Ascending aorta (tissue), 2 donors: ENCODE measurements at regions not wholly inside any gene's neighbourhood (a gene's known extent, or its start where the extent isn't known, plus 50 kb on each side); places are given as distances from the start of the nearest gene placed in this dataset.

Source experiments
- DNase-seq, 2 donors: peaks; one replicate each; pipeline ENCODE4 v3.0.0-alpha.2; 2019; ENCODE audit warnings: low spot score in 2 of 2
- H3K27ac ChIP-seq, 2 donors: fragments of 200-600 bp; sonication (generic); one replicate each; pipeline ENCODE4 v1.5.1; 2016 to 2017; ENCODE audit warnings: mild to moderate bottlenecking in 1 of 2
- H3K27me3 ChIP-seq: fragments of 200-600 bp; sonication (generic); one replicate; pipeline ENCODE4 v1.5.1; 2017
- H3K36me3 ChIP-seq, 2 donors: fragments of 200-600 bp; sonication (generic); one replicate each; pipeline ENCODE4 v1.5.1; 2016
- H3K4me1 ChIP-seq, 2 donors: fragments of 200-600 bp; sonication (generic); one replicate each; pipeline ENCODE4 v1.5.1; 2016 to 2017; ENCODE audit warnings: mild to moderate bottlenecking in 1 of 2
- H3K4me3 ChIP-seq, 2 donors: fragments of 200-600 bp; sonication (generic); one replicate each; pipeline ENCODE4 v1.5.1; 2016 to 2017; ENCODE audit warnings: mild to moderate bottlenecking in 1 of 2
- H3K9me3 ChIP-seq, 2 donors: fragments of 200-600 bp; sonication (generic); one replicate each; pipeline ENCODE4 v1.5.1; 2016
- CTCF ChIP-seq, 3 experiments: fragments of 200-600 bp in 2 of 3; fragments of 450-650 bp in 1 of 3; sonication (generic) in 2 of 3; IDR thresholded peaks; one replicate each; pipeline ENCODE4 v1.5.1; 2016 to 2019; ENCODE audit warnings: antibody characterized with exemption in 3 of 3, mild to moderate bottlenecking in 1 of 3, moderate library complexity in 1 of 3
- intact Hi-C: fragments of 100-400 bp; cut with DNase I; formaldehyde crosslinking; loops from one replicate; pipeline ENCODE4 v1.15.1; 2023

- no peaks in the 10 kb centered on the region for H3K36me3 ChIP-seq
- intact Hi-C loops: no loop called here
- no peak for DNase-seq
- H3K9me3 ChIP-seq: no peaks in the 10 kb centered on the region
- no peak overlapping the region for H3K27ac ChIP-seq
- no peaks in the 10 kb centered on the region for H3K27me3 ChIP-seq
- no peak for TF ChIP-seq CTCF (IDR thresholded peaks at IDR 0.05)
- H3K4me1 ChIP-seq: no peaks in the 10 kb centered on the region
- no peak overlapping the region for H3K4me3 ChIP-seq
These were observed 87.4 kb upstream of the FZD10 start for GRCh38 chr12:130074661-130075406.

DNA sequence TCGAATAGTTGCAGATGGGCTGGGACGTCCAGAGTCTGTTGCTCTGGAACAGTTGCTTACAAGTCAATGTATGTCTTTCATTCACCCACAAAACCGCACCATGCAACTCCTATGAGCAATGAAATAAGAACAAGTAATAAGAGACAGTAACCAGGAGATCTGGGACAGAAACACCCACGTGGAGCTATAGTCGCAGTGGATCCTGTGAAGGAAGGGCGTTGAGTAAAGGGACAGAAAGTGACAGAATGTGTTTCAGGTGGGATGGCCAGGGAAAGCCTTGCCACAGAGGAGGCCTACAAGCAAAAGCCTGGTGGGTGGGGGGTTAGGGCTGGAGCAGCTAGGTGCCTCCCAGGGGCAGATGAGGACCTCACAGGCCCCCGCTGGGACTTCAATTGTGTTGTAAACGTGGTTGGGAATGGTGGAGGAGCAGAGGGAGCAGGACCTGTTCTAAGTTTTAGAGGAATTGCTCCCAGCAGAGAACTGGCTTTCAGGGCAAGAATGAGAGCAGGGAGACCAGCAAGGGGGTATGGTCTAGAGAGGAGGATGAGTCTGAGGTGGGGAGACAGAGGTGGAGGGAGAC lies 86.7 kb upstream of the FZD10 start:
- Histone ChIP-seq H3K27me3 (no peaks in the 10 kb centered on the region), H3K4me1 (no peaks in the 10 kb centered on the region), H3K36me3 (no peaks in the 10 kb centered on the region), H3K9me3 (no peaks in the 10 kb centered on the region), H3K4me3 (no peak overlapping the region), H3K27ac (no peak overlapping the region)
- DNase-seq: no peak
- intact Hi-C loops: no loop called here
- TF ChIP-seq CTCF (IDR thresholded peaks at IDR 0.05): no peak

DNA sequence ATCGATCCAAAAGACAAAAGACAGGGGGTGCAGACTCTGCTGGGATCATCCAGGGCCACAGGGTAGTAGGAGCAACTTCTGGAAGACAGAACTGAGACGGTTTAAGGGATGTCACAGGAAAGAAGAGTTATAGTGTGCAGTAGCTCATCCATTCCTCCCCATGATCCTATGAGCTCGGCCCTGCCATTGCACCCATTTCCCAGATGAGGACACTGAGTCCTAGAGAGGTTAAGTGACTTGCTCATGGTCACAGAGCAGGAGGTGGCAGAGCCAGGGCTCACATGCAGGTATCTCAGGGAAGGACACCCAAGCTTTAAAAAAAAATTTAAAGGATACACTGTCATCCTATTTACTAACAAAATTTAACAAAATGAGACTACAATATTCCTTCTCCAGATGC lies 86.1 kb upstream of the FZD10 start:
- no peak overlapping the region for H3K27ac ChIP-seq
- H3K9me3 ChIP-seq: no peaks in the 10 kb centered on the region
- TF ChIP-seq CTCF (IDR thresholded peaks at IDR 0.05): no peak
- H3K4me1 ChIP-seq: no peaks in the 10 kb centered on the region
- DNase-seq: no peak
- no peak overlapping the region for H3K4me3 ChIP-seq
- no peaks in the 10 kb centered on the region for H3K27me3 ChIP-seq
- no peaks in the 10 kb centered on the region for H3K36me3 ChIP-seq
- intact Hi-C loops: no loop called here

- H3K4me1 ChIP-seq: no peaks in the 10 kb centered on the region
- H3K36me3 ChIP-seq: no peaks in the 10 kb centered on the region
- H3K9me3 ChIP-seq: no peaks in the 10 kb centered on the region
- H3K4me3 ChIP-seq: no peak overlapping the region
- DNase-seq: no peak
- TF ChIP-seq CTCF (IDR thresholded peaks at IDR 0.05): no peak
- H3K27me3 ChIP-seq: no peaks in the 10 kb centered on the region
- intact Hi-C loops: no loop called here
- no peak overlapping the region for H3K27ac ChIP-seq
These were observed 85.5 kb upstream of the FZD10 start for GRCh38 chr12:130076752-130077151.

DNA sequence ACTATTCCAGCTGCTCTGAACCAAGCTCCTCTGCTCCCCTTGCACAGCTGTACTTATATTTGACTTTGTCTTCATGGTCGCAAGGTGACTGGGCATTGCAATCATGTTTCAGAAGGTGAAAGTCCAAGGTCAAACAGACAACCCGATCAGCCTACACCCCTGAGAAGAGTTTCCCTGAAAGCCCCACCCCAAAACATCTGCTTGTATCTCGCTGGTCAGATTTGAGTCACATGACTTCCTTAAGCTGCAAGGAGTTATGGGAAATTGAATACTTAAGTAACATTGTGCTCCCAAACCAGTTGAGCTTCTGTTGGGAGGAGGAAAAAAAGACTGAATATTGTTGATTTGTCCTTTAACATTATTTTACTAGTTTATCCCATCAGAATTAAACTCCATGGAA lies 83.4 kb upstream of the FZD10 start:
- no peak overlapping the region for H3K4me3 ChIP-seq
- no peaks in the 10 kb centered on the region for H3K9me3 ChIP-seq
- no peak for DNase-seq
- no peaks in the 10 kb centered on the region for H3K4me1 ChIP-seq
- no peak overlapping the region for H3K27ac ChIP-seq
- no peaks in the 10 kb centered on the region for H3K36me3 ChIP-seq
- TF ChIP-seq CTCF (IDR thresholded peaks at IDR 0.05): no peak
- H3K27me3 ChIP-seq: no peaks in the 10 kb centered on the region
- intact Hi-C loops: no loop called here
